Keratinocyte (primary cell): ENCODE measurements at regions not wholly inside any gene's neighbourhood (a gene's known extent, or its start where the extent isn't known, plus 50 kb on each side); places are given as distances from the start of the nearest gene placed in this dataset.

Experiments used
- CTCF ChIP-seq, 3 experiments: IDR thresholded peaks in 1 of 3; conservative IDR thresholded peaks in 1 of 3; optimal IDR thresholded peaks in 1 of 3; 2 replicates in 2 of 3; 3 replicates in 1 of 3; pipeline versions ENCODE3 to v1.5.1; 2011; ENCODE audit warnings: low read length in 3 of 3, mild to moderate bottlenecking in 3 of 3, moderate library complexity in 2 of 3, control low read depth in 1 of 3, inconsistent platforms in 1 of 3; ENCODE audit not compliant: insufficient read depth in 2 of 3; ENCODE audit errors: extremely low read depth in 1 of 3
- EZH2 ChIP-seq: IDR thresholded peaks from one replicate; pipeline ENCODE4 v1.6.1; 2012; ENCODE audit warnings: inconsistent platforms, mild to moderate bottlenecking, low read length, moderate library complexity

DNA sequence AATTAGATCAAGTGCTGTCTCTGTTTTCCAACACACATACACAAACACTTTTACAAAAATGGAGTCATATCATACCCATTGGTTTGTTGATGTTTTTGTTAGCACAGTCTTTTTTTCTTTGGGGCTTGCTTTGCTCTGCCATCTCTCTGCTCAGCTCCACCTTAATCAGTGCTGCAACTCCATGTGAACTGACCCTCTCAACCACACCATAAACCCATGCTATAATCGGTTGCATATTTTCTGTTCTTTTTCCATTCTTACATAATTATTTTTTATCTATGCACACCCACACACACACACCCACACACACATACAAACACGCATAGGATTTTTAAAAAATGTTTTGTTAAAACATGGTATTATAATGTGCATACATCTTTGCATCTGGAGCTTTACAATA, 91.0 kb upstream of the CDH13 start:
- no peak for TF ChIP-seq CTCF (optimal IDR thresholded peaks at IDR 0.05 in 1 of 3, IDR thresholded peaks at IDR 0.05 in 1 of 3, conservative IDR thresholded peaks at IDR 0.05 in 1 of 3; ENCODE audit: extremely low read depth in 1 of 3, insufficient read depth in 2 of 3, low read length in 3 of 3)
- TF ChIP-seq EZH2: no peak
